Right lobe of liver (tissue), 4 donors: ENCODE measurements at regions not wholly inside any gene's neighbourhood (a gene's known extent, or its start where the extent isn't known, plus 50 kb on each side); places are given as distances from the start of the nearest gene placed in this dataset.

Experiments
- CTCF ChIP-seq, 4 donors: fragments of 200-600 bp in 3 of 4; fragments of 450-650 bp in 1 of 4; IDR thresholded peaks; one replicate each; pipeline versions ENCODE4 v1.5.1 to v1.8.0; 2016 to 2022; ENCODE audit warnings: antibody characterized with exemption in 4 of 4, mild to moderate bottlenecking in 2 of 4
- POLR2A ChIP-seq: fragments of 450-650 bp; IDR thresholded peaks from one replicate; pipeline ENCODE4 v1.6.1; 2017; ENCODE audit warnings: antibody characterized with exemption, mild to moderate bottlenecking
- donor health status: DM: no; HTN: no; CAD: no.
- donor health status: DM: no; HTN: no; CAD: no.
- donor health status: DM: no; HTN: yes; CAD: no.

DNA sequence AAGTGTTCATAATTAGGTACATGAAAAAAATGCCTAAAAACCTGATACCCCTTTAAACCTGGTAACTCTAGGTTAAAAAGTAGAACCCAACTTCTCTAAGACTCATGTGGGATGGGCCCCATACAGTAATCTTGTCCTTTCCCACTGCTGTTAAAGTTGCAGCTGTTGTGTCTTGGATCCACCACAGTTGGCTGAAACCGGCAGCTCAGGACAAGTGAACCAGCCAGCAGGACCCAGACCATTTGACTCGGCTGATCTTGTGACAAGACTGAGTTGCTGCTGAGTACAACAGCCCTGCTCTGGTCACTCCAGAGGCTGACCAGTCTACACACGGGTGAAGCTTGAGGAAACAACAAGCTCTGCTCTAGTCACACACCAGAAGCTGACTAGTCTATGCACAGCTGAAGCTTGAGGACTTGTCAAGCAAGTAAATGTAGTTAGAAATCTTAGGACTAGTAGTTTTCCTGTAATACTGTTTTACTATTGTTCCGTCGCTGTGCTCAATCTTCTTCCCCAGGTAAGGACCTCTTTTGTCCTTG lies 60.6 kb downstream of the DHRS2 start:
- no peak for TF ChIP-seq CTCF (IDR thresholded peaks at IDR 0.05)
- TF ChIP-seq POLR2A, result no peak
